Memory B cell (primary cell): ENCODE measurements at regions not wholly inside any gene's neighbourhood (a gene's known extent, or its start where the extent isn't known, plus 50 kb on each side); places are given as distances from the start of the nearest gene placed in this dataset.

ENCODE experiments used
- ATAC-seq: fragments of 150-1000 bp; cut with Tn5 transposase; 2 replicates; pipeline ENCODE4 v1.10.0; 2021; ENCODE audit warnings: low read depth, mild to moderate bottlenecking, moderate library complexity
- DNase-seq, 2 donors: peaks; one replicate each; pipeline ENCODE4 v3.0.0; 2022; ENCODE audit warnings: low spot score in 2 of 2
- H3K27ac Mint-ChIP-seq: one replicate; pipeline ENCODE4 v1.8.0; 2022; ENCODE audit warnings: mild to moderate bottlenecking, moderate library complexity, mixed read lengths
- H3K27me3 Mint-ChIP-seq: one replicate; pipeline ENCODE4 v1.8.0; 2022; ENCODE audit warnings: mixed read lengths
- H3K36me3 Mint-ChIP-seq: one replicate; pipeline ENCODE4 v1.8.0; 2022; ENCODE audit warnings: mild to moderate bottlenecking, mixed read lengths
- H3K4me1 Mint-ChIP-seq: one replicate; pipeline ENCODE4 v1.8.0; 2022; ENCODE audit warnings: mixed read lengths
- H3K4me3 Mint-ChIP-seq: one replicate; pipeline ENCODE4 v1.8.0; 2022; ENCODE audit warnings: mild to moderate bottlenecking, moderate library complexity, mixed read lengths
- H3K9me3 Mint-ChIP-seq: one replicate; pipeline ENCODE4 v1.8.0; 2022; ENCODE audit warnings: mixed read lengths

GRCh38 chrY:21073641-21074260 is 317.8 kb downstream of the RPS4Y2 start:
- H3K27ac Mint-ChIP-seq: no peak overlapping the region
- H3K9me3 Mint-ChIP-seq: no peaks in the 10 kb centered on the region
- ATAC-seq (no peak), DNase-seq (no peak)
- H3K4me3 Mint-ChIP-seq: no peak overlapping the region
- H3K27me3 Mint-ChIP-seq: no peaks in the 10 kb centered on the region
- H3K36me3 Mint-ChIP-seq: no peaks in the 10 kb centered on the region
- H3K4me1 Mint-ChIP-seq: peaks cover 7% of the 10 kb centered on the region

- H3K9me3 Mint-ChIP-seq: no peaks in the 10 kb centered on the region
- H3K27me3 Mint-ChIP-seq: no peaks in the 10 kb centered on the region
- peaks cover 10% of the 10 kb centered on the region for H3K4me1 Mint-ChIP-seq
- DNase-seq: no peak
- no peaks in the 10 kb centered on the region for H3K36me3 Mint-ChIP-seq
- H3K27ac Mint-ChIP-seq: no peak overlapping the region
- no peak overlapping the region for H3K4me3 Mint-ChIP-seq
- ATAC-seq: no peak
Observed at GRCh38 chrY:21075658-21076057, 319.8 kb downstream of the RPS4Y2 start.

DNA sequence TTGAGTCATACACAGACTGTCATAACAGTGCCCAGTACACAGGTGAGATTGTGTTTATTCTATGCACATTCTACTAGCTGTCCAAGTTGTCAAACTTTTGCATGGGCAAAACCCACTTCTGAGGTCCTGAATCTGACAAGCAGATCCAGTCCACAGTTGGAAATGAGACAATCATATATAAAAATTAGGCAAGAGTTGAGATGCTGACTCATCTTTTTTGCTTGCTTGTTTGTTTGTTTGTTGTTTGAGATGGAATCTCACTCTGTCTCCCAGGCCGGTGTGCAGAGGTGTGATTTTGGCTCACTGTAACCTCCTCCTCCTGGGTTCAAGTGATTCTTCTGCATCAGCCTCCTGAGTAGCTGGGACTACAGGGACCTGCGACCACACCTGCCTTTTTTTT is 323.8 kb downstream of the RPS4Y2 start:
- Mint-ChIP-seq H3K9me3 (no peaks in the 10 kb centered on the region), H3K4me3 (no peak overlapping the region)

GRCh38 chrY:21081640-21082611 is 326.0 kb downstream of the RPS4Y2 start:
- Mint-ChIP-seq H3K36me3 (no peaks in the 10 kb centered on the region), H3K4me1 (peaks cover 5% of the 10 kb centered on the region), H3K9me3 (no peaks in the 10 kb centered on the region), H3K27me3 (no peaks in the 10 kb centered on the region), H3K27ac (no peak overlapping the region), H3K4me3 (no peak overlapping the region)
- DNase-seq: no peak
- ATAC-seq: no peak

More for the DNA sequence above, 323.8 kb downstream of the RPS4Y2 start:
- Mint-ChIP-seq H3K36me3 (no peaks in the 10 kb centered on the region), H3K4me1 (peaks cover 5% of the 10 kb centered on the region), H3K27ac (no peak overlapping the region), H3K27me3 (no peaks in the 10 kb centered on the region)
- ATAC-seq (no peak), DNase-seq (no peak)

DNA sequence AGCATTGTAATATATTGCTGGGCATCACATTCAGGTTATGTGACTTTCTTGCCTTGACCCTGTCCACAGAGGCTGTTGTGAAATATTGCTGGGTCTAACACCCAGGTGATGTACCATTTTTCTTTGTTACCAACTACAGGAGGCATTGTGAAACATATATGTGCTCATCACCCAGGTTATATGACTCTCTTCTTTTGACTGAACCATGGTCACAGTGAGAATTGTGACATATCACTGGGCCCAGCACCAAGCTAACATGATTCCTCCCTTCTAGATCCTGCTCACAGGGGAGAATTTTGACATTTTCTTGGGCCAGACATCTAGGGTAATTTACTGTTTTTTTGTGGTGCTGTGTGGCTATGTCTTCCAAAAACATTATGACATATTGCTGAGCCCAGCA is 326.7 kb downstream of the RPS4Y2 start:
- H3K4me1 Mint-ChIP-seq: peaks cover 5% of the 10 kb centered on the region
- no peaks in the 10 kb centered on the region for H3K27me3 Mint-ChIP-seq
- peaks cover 2% of the 10 kb centered on the region for H3K9me3 Mint-ChIP-seq
- no peak overlapping the region for H3K27ac Mint-ChIP-seq
- ATAC-seq (no peak), DNase-seq (no peak)
- no peak overlapping the region for H3K4me3 Mint-ChIP-seq
- peaks cover 1% of the 10 kb centered on the region for H3K36me3 Mint-ChIP-seq

- H3K27ac Mint-ChIP-seq: no peak overlapping the region
- ATAC-seq (peak; percentile 34), DNase-seq (no peak)
- no peaks in the 10 kb centered on the region for H3K4me1 Mint-ChIP-seq
- H3K9me3 Mint-ChIP-seq: peaks cover 2% of the 10 kb centered on the region
- no peak overlapping the region for H3K4me3 Mint-ChIP-seq
- no peaks in the 10 kb centered on the region for H3K27me3 Mint-ChIP-seq
- peaks cover 1% of the 10 kb centered on the region for H3K36me3 Mint-ChIP-seq
Observed at GRCh38 chrY:21091909-21092308, 336.0 kb downstream of the RPS4Y2 start.

DNA sequence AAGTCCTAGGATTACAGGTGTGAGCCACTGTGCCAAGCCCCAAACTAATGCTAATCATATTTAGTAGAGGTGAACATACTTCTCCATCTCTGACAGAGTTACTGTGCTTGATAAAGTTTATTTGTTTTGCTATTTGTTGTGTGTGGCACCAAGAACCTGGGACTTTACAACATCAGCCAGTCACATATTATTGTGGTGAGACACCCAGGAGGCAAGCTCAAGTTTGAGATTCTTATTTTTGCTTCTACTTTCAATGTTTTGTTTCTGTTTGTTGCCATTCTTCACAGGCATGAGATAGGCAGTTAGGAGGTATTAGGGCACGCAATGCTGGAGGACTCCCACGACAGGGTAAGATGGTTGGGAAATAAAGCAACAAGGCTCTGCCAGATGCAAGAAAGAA is 346.6 kb downstream of the RPS4Y2 start:
- Mint-ChIP-seq H3K4me3 (no peak overlapping the region), H3K27me3 (no peaks in the 10 kb centered on the region), H3K36me3 (no peaks in the 10 kb centered on the region), H3K4me1 (peaks cover 2% of the 10 kb centered on the region), H3K9me3 (no peaks in the 10 kb centered on the region), H3K27ac (no peak overlapping the region)
- DNase-seq: no peak
- no peak for ATAC-seq

DNA sequence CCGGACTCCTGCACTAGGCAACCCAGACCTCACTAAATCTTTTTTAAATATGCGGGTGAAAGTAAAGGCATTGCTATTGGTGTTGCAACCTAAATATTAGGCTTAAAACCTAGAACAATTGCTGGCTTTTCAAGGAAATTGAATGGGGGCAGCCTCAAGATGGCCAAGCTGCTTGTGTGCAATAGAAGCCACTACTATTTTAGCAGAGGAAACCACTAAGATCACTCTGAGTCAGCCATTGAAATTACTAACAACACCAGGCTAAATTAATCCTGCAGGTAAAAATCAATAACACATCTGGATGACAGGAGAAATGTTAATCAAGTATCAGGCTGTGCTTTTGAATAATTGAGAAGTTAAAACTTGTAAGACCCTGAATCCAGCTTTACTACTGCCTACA is 348.0 kb downstream of the RPS4Y2 start:
- DNase-seq: no peak
- Mint-ChIP-seq H3K4me3 (no peak overlapping the region), H3K9me3 (no peaks in the 10 kb centered on the region), H3K4me1 (peaks cover 2% of the 10 kb centered on the region), H3K36me3 (no peaks in the 10 kb centered on the region), H3K27me3 (no peaks in the 10 kb centered on the region), H3K27ac (no peak overlapping the region)
- ATAC-seq: no peak

- Mint-ChIP-seq H3K9me3 (no peaks in the 10 kb centered on the region), H3K4me3 (no peak overlapping the region), H3K4me1 (peaks cover 2% of the 10 kb centered on the region), H3K27ac (no peak overlapping the region), H3K36me3 (no peaks in the 10 kb centered on the region), H3K27me3 (no peaks in the 10 kb centered on the region)
- no peak for ATAC-seq
- no peak for DNase-seq
Observed at GRCh38 chrY:21105529-21105928, 349.6 kb downstream of the RPS4Y2 start.

GRCh38 chrY:21111313-21111712 is 355.4 kb downstream of the RPS4Y2 start:
- no peaks in the 10 kb centered on the region for H3K36me3 Mint-ChIP-seq
- no peaks in the 10 kb centered on the region for H3K27me3 Mint-ChIP-seq
- no peak for DNase-seq
- ATAC-seq: no peak
- H3K4me3 Mint-ChIP-seq: no peak overlapping the region
- no peak overlapping the region for H3K27ac Mint-ChIP-seq
- peaks cover 2% of the 10 kb centered on the region for H3K9me3 Mint-ChIP-seq
- H3K4me1 Mint-ChIP-seq: no peaks in the 10 kb centered on the region

DNA sequence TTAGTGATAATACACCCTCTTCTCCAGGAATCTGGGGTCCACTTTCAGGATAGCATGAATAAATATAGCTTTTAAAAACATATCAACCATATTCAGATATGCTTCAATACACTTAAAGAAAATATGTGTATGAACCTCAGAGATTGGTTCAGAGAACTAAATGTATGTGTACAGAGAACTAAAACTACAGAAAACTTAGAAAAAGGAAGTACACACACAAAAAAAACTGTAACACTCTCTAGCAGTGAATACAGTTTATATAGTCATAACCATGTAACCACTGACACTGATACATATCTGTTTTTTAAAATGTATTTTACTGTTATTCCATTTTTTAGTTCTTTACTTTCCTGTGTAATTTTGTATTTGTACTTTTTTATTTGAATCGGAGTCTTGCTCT is 365.2 kb downstream of the RPS4Y2 start:
- no peaks in the 10 kb centered on the region for H3K9me3 Mint-ChIP-seq
- H3K27me3 Mint-ChIP-seq: no peaks in the 10 kb centered on the region
- no peak for DNase-seq
- no peaks in the 10 kb centered on the region for H3K36me3 Mint-ChIP-seq
- ATAC-seq: no peak
- no peak overlapping the region for H3K4me3 Mint-ChIP-seq
- peaks cover 7% of the 10 kb centered on the region for H3K4me1 Mint-ChIP-seq
- H3K27ac Mint-ChIP-seq: no peak overlapping the region

DNA sequence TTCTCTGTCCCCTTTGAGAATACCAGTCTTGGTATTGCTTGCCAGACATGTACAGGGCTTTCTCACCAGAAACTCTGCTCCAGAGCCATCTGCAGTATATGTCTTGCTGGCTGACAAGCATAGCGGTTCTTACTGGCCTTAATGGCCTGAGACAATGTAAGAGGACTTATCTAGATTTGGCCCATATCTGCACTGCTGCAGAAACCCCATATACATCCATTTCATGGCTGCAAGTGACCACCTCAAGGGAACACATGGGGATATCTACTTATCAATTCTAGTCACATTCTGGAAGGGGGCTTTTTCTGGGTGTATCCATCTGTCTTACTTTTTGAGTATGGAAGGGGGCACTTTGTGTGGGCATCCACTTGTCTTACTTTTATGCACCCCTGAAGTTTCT is 375.5 kb upstream of the RBMY1B start:
- no peaks in the 10 kb centered on the region for H3K9me3 Mint-ChIP-seq
- ATAC-seq (no peak), DNase-seq (no peak)
- H3K36me3 Mint-ChIP-seq: no peaks in the 10 kb centered on the region
- H3K27me3 Mint-ChIP-seq: no peaks in the 10 kb centered on the region
- no peak overlapping the region for H3K4me3 Mint-ChIP-seq
- H3K4me1 Mint-ChIP-seq: peaks cover 4% of the 10 kb centered on the region
- H3K27ac Mint-ChIP-seq: no peak overlapping the region

- H3K9me3 Mint-ChIP-seq: no peaks in the 10 kb centered on the region
- no peaks in the 10 kb centered on the region for H3K36me3 Mint-ChIP-seq
- DNase-seq (no peak), ATAC-seq (no peak)
- no peak overlapping the region for H3K27ac Mint-ChIP-seq
- H3K27me3 Mint-ChIP-seq: no peaks in the 10 kb centered on the region
- peaks cover 4% of the 10 kb centered on the region for H3K4me1 Mint-ChIP-seq
- no peak overlapping the region for H3K4me3 Mint-ChIP-seq
Observed at GRCh38 chrY:21138056-21138758, 372.9 kb upstream of the RBMY1B start.

DNA sequence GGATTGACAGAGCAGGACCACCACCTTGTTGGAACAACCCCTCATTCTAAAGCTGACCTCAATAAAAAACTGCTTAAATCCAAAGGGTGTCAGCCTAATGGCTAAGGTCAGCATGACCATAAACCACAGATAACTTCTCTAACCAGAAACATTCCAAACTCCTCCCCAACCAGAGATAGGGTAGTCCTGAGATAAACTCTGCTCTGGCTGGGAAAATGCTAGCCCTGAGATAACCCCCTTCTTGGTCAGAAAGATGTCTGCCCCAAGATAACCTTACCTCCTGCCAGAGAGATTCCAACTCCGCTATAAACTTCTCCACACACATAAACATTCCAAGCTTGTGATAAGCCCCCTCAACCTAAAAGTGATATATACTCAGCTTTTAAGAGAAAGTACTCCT is 364.8 kb upstream of the RBMY1B start:
- H3K27ac Mint-ChIP-seq: no peak overlapping the region
- H3K4me3 Mint-ChIP-seq: no peak overlapping the region
- H3K36me3 Mint-ChIP-seq: no peaks in the 10 kb centered on the region
- no peak for DNase-seq
- peaks cover 2% of the 10 kb centered on the region for H3K4me1 Mint-ChIP-seq
- no peaks in the 10 kb centered on the region for H3K27me3 Mint-ChIP-seq
- no peaks in the 10 kb centered on the region for H3K9me3 Mint-ChIP-seq
- ATAC-seq: no peak
